Coronary artery (tissue), 2 donors: ENCODE measurements at regions not wholly inside any gene's neighbourhood (a gene's known extent, or its start where the extent isn't known, plus 50 kb on each side); places are given as distances from the start of the nearest gene placed in this dataset.
"Not testable (repeated sequence)": the region's sequence is repeated elsewhere in the genome, so short reads cannot be mapped to it uniquely, and the experiment has no call there.

Source experiments
- DNase-seq: peaks from one replicate; pipeline ENCODE4 v3.0.0-alpha.2; 2017; ENCODE audit warnings: low spot score
- H3K27ac ChIP-seq, 2 donors: fragments of 200-600 bp; sonication (generic); one replicate each; pipeline ENCODE4 v1.5.1; 2016 to 2019
- H3K4me3 ChIP-seq: fragments of 200-600 bp; sonication (generic); 2 replicates; pipeline ENCODE4 v1.5.1; 2016; ENCODE audit warnings: mild to moderate bottlenecking, moderate library complexity
- TF ChIP-seq, protein P1 (sequence below): fragments of 200-600 bp; sonication (generic); IDR thresholded peaks from one replicate; pipeline ENCODE4 v1.5.1; 2019; ENCODE audit warnings: antibody characterized with exemption

DNA sequence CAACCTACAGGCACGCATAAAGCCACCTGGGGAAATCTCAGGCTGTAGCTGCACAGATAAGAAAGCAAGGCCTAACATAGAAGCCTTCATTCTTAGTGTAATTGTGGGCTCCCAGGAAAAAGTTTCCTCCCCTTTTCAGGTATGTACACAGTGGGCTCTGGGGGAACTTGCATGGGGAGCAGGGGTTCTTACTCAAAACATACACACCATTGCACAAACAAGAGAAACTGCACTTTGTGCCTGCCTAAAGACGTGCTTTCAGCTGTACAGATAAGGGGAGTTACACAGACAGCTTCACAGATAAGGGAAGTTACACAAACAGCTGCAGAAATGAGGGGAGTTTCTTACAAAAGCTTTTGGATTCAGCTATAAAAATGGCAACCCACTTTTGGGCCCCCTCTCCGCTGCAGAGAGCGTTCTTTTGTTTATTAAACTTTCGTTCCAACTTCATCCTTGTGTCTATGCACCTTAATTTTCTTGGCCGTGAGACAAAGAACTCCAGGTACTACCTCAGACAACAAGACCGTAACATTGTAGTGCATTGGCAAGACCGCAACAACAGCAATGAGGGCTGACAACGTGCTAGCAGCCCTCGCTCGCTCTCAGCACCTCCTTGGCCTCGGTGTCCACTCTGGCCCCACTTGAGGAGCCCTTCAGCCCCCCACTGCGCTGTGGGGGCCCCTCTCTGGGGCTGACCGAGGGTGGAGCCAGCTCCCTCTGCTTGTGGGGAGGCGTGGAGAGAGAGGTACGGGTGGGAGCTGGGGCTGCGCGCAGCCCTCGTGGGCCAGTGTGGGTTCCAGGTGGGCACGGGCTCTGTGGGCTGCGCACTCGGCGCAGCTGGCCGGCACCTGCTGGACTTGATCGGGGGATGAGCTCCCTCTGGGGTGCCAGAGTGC lies 317.5 kb downstream of the RAPGEF2 start:
- TF ChIP-seq, protein P1, sequence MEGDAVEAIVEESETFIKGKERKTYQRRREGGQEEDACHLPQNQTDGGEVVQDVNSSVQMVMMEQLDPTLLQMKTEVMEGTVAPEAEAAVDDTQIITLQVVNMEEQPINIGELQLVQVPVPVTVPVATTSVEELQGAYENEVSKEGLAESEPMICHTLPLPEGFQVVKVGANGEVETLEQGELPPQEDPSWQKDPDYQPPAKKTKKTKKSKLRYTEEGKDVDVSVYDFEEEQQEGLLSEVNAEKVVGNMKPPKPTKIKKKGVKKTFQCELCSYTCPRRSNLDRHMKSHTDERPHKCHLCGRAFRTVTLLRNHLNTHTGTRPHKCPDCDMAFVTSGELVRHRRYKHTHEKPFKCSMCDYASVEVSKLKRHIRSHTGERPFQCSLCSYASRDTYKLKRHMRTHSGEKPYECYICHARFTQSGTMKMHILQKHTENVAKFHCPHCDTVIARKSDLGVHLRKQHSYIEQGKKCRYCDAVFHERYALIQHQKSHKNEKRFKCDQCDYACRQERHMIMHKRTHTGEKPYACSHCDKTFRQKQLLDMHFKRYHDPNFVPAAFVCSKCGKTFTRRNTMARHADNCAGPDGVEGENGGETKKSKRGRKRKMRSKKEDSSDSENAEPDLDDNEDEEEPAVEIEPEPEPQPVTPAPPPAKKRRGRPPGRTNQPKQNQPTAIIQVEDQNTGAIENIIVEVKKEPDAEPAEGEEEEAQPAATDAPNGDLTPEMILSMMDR: no peak
- no peak overlapping the region for H3K4me3 ChIP-seq
- H3K27ac ChIP-seq: no peak overlapping the region
- DNase-seq: no peak

DNA sequence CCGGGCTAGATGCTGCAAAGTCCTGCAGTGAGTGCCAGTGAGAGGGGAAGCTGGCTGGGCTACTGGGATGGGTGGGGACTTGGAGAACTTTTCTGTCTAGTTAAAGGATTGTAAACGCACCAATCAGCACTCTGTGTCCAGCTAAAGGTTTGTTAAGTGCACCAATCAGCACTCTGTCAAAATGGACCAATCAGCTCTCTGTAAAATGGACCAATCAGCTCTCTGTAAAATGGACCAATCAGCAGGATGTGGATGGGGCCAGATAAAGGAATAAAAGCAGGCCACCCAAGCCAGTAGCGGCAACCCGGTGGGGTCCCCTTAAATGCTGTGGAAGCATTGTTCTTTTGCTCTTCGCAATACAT lies 318.2 kb downstream of the RAPGEF2 start:
- not testable (repeated sequence) for DNase-seq, H3K4me3 ChIP-seq, H3K27ac ChIP-seq

DNA sequence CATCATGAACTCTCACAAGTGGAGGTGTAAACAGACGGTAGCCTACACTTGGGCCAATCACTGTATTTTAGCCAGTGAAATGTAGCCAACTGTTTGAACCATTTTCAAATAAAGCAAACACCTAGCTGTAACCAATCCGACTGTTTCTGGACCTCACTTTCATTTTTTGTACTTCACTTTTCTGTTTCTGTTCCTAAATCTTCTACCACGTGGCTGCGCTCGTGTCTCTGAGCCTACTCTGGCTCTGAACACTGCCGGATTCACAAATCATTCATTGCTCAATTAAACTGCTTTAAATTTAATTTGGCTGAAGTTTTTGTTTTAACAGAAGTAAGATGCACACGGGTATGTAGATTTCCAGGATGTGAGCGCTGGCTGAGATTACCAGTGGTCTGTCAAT lies 319.1 kb downstream of the RAPGEF2 start:
- DNase-seq: no peak

DNA sequence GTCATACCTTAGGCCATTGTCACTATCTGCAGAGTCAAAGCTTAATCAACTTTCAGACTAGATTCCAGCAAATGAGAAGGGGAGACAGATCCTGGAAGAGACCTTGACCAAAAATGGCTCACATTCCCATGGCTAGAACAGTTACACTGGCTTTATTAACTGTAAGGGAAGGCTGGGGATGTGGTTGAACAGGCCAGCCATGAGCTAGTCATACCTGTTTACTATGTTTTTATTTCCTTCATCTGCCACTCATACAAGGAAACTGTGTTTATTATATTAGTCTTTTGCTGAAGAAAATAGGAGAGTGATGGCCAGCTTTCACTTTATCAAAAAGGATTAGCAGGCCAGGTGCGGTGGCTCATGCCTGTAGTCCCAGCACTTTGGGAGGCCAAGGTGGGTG lies 319.7 kb downstream of the RAPGEF2 start:
- DNase-seq: no peak
- no peak overlapping the region for H3K4me3 ChIP-seq
- TF ChIP-seq, protein P1: no peak
- no peak overlapping the region for H3K27ac ChIP-seq

More for the DNA sequence above, 319.1 kb downstream of the RAPGEF2 start:
- TF ChIP-seq, protein P1: no peak
- no peak overlapping the region for H3K4me3 ChIP-seq
- no peak overlapping the region for H3K27ac ChIP-seq

DNA sequence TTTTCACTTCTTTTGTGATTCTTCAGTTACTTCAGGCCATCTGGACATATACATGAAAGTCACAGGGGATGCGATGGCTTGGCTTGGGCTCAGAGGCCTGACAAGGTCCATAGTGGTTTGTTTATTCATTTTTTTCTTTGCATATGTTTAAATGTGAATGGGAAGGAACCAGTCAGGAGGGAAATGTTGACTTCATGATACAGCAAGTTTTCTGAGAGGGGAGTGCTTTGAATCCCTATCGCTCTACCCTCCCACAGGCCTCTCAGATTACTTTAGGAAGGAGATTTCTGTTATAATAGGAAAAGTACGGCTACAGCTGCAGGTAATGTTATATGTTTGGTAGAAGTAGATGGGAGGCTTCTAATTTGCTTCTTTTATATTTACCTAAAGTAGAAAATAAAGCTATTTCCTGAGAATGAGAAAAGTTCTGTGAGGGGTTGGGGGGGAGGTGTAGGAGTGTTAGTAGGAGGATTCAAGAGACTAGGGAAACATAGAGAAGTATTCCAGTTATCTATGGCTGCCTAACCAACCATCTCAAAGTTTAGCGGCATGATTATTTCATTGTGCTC lies 322.9 kb downstream of the RAPGEF2 start:
- no peak overlapping the region for H3K4me3 ChIP-seq
- TF ChIP-seq, protein P1: no peak

DNA sequence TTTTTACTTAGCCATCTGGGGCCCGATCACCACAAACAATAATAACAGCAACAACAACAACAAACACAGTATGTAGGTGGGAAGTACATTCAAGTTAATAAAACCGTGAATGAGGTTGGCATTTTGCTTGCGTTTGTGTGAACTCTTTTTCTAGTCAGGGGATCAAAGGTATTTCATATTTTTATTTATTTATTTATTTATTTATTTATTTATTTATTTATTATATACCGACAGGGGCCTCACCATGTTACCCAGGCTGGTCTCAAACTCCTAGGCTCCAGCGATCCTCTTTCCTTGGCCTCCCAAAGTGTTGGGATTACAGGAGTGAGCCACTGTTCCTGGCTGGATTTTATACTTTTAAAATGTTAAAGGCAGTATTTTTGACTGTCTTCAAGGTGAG lies 325.4 kb downstream of the RAPGEF2 start:
- Histone ChIP-seq H3K4me3 (no peak overlapping the region), H3K27ac (no peak overlapping the region)
- TF ChIP-seq, protein P1: no peak
- no peak for DNase-seq

More for the DNA sequence above, 322.9 kb downstream of the RAPGEF2 start:
- no peak for DNase-seq
- no peak overlapping the region for H3K27ac ChIP-seq

DNA sequence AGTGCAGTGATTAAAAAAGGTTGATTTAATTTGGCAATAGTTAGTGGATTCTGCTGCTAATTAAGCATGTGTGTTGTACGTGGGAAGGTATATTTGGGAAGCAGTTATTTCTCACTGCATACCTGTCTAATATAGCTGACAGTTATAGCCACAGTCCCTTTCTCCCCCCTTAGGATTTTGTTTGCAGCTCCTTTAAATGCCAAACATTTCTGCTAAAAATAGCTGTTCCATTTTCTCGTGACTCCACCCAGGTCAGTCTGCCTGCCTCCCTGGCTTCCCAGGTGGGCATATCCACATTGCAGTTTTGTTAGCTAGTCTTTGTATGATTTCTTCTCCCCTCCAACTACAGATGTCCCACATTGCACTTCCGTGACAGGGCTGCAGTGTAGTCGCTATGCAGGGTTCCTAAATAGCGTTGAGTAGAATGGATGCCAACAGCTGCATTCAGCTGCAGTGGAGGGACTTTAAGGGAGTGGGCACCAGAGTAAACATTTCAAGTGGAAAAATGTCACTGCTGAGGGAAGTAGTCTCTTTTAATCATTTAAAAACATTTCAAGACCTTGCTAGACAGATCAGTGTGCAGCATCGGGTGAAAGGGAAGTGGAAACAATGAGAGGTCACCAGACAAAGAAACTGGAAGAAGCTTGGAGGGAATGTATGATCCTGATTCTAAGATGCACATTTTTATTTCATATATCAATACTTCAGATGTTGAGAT lies 326.3 kb downstream of the RAPGEF2 start:
- no peak overlapping the region for H3K27ac ChIP-seq
- TF ChIP-seq, protein P1: no peak
- no peak for DNase-seq
- peak overlapping the region; percentile 3 for H3K4me3 ChIP-seq
